Upper lobe of left lung (tissue), 4 donors: ENCODE measurements at regions not wholly inside any gene's neighbourhood (a gene's known extent, or its start where the extent isn't known, plus 50 kb on each side); places are given as distances from the start of the nearest gene placed in this dataset.

Source experiments
- EP300 ChIP-seq, 4 donors: sonication (generic); formaldehyde crosslinking; IDR thresholded peaks; one replicate each; pipeline ENCODE4 v1.5.1; 2017; ENCODE audit warnings: antibody characterized with exemption in 4 of 4, control low read depth in 2 of 4
- POLR2A ChIP-seq, 4 donors: fragments of 450-650 bp; IDR thresholded peaks; one replicate each; pipeline ENCODE4 v1.5.1; 2016 to 2017; ENCODE audit warnings: antibody characterized with exemption in 4 of 4, mild to moderate bottlenecking in 2 of 4
- TF ChIP-seq, protein P1 (sequence below), 6 experiments: fragments of 450-650 bp in 4 of 6; fragments of 200-600 bp in 2 of 6; sonication (generic) in 2 of 6; IDR thresholded peaks; one replicate each; pipeline ENCODE4 v1.5.1; 2016 to 2019; ENCODE audit warnings: antibody characterized with exemption in 6 of 6

DNA sequence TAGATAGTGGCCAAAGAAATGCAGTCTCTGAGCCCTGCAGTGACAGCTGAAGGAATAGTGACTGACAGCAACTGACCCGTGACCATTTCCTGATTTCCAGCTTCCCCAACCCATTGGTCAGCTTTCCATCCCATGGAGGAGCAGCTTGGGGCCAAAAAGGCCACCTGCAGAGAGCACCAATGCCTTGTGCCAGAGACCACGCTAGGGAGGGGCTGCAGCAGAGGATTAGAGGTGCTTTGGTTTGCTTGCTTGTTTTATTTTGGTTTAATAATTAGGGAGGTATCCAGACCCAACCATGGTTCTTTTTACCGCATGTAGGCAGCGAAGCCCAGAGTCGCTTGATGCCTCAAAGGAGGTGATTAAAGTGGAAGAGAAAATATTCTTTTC lies 61.3 kb upstream of the SIAH1 start:
- TF ChIP-seq, protein P1, sequence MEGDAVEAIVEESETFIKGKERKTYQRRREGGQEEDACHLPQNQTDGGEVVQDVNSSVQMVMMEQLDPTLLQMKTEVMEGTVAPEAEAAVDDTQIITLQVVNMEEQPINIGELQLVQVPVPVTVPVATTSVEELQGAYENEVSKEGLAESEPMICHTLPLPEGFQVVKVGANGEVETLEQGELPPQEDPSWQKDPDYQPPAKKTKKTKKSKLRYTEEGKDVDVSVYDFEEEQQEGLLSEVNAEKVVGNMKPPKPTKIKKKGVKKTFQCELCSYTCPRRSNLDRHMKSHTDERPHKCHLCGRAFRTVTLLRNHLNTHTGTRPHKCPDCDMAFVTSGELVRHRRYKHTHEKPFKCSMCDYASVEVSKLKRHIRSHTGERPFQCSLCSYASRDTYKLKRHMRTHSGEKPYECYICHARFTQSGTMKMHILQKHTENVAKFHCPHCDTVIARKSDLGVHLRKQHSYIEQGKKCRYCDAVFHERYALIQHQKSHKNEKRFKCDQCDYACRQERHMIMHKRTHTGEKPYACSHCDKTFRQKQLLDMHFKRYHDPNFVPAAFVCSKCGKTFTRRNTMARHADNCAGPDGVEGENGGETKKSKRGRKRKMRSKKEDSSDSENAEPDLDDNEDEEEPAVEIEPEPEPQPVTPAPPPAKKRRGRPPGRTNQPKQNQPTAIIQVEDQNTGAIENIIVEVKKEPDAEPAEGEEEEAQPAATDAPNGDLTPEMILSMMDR (IDR thresholded peaks at IDR 0.05), result no peak
- no peak for TF ChIP-seq EP300 (IDR thresholded peaks at IDR 0.05)
- TF ChIP-seq POLR2A (IDR thresholded peaks at IDR 0.05), result no peak
